ENCODE measurements at regions not wholly inside any gene's neighbourhood (a gene's known extent, or its start where the extent isn't known, plus 50 kb on each side); places are given as distances from the start of the nearest gene placed in this dataset.

DNA sequence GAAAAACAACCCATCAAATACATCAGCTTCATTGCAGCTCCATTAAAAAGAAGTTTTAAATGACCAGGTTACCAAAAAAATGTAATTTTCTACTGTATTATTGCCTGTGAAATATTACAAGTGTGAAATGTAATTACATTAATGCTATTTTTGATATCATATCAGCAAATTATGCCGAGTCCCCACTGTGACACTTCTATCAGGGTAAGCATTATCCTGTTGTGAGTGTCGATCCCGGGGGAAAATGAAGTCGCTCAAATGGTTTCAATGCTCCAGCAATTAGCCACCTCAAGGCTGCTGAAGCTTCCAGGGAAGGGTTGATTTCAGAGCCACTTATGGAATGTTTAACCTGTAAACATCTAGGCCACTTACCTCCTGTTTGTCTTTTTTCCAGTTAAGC, 70.4 kb downstream of the RCN1 start:
- H3K4me3 ChIP-seq (ENCODE audit: control insufficient read depth, low read depth, low read length) = no peak overlapping the region
- DNase-seq (ENCODE audit: low read depth) = no peak
- TF ChIP-seq, protein P1, sequence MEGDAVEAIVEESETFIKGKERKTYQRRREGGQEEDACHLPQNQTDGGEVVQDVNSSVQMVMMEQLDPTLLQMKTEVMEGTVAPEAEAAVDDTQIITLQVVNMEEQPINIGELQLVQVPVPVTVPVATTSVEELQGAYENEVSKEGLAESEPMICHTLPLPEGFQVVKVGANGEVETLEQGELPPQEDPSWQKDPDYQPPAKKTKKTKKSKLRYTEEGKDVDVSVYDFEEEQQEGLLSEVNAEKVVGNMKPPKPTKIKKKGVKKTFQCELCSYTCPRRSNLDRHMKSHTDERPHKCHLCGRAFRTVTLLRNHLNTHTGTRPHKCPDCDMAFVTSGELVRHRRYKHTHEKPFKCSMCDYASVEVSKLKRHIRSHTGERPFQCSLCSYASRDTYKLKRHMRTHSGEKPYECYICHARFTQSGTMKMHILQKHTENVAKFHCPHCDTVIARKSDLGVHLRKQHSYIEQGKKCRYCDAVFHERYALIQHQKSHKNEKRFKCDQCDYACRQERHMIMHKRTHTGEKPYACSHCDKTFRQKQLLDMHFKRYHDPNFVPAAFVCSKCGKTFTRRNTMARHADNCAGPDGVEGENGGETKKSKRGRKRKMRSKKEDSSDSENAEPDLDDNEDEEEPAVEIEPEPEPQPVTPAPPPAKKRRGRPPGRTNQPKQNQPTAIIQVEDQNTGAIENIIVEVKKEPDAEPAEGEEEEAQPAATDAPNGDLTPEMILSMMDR (IDR thresholded peaks at IDR 0.05; ENCODE audit: control insufficient read depth, insufficient read depth, low read depth, low read length, missing control alignments) = no peak

DNA sequence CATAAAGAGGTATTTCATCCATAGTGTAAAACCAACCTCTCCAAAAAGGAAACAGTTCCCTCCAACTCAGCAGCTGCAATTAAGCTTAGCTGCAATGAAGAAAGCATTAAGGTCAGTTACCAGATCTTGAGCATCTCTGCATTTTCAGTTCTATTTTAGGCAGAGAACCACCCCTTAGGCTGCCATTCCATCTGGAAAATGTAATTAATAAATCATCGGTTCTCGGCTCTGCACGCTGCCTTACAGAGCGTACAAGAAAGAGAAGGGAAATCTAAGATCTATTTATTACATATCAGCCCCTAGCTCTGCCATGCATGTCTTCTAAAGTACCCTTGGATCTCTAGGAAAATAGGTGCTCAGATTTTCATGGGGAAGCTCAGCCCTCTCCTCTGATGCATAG, 71.5 kb downstream of the RCN1 start:
- no peak for DNase-seq (ENCODE audit: low read depth)
- TF ChIP-seq, protein P1 (IDR thresholded peaks at IDR 0.05; ENCODE audit: control insufficient read depth, insufficient read depth, low read depth, low read length, missing control alignments) = no peak
- no peak overlapping the region for H3K4me3 ChIP-seq (ENCODE audit: control insufficient read depth, low read depth, low read length)

DNA sequence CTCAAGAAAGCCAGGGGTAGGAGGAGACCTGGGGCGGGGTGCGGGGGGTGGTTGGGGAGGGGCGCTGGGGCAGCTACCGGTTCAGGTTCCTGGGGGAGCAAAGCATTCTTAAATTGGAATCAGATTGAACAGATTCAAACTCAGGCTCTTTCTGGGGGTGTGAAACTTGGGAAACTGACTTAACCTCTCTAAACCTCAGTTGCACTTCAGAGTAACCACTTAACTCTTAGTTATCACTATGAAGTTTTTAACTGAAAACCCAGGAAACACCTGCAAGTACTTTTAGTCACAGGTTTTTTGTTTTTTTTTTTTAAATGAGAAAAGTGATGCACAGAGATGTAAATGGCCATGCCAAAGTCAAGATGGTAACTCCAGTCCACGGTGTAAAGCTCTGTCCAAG, 72.0 kb downstream of the RCN1 start:
- H3K4me3 ChIP-seq (ENCODE audit: control insufficient read depth, low read depth, low read length) = no peak overlapping the region
- DNase-seq (ENCODE audit: low read depth) = no peak
- TF ChIP-seq, protein P1 (IDR thresholded peaks at IDR 0.05; ENCODE audit: control insufficient read depth, insufficient read depth, low read depth, low read length, missing control alignments) = no peak

DNA sequence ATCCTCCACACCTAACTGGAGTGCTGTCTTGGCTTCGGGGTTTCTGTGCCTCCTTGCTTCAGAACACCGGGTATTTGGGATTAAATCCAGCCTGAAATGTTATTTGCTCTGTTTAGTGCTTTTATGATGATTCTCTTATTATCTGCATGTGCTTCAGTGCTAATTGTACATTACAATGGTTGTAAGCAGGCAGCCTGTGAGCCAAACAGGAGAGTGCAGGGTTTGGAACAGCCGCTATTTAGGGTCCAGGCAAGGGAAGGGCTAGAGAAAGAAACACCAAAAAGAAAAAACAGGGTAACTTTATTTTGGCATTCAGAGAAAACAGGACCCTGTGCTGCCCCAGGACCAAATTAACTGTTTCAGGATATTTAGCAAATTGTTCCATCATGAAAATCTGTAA, 72.7 kb downstream of the RCN1 start:
- no peak for DNase-seq (ENCODE audit: low read depth)
- TF ChIP-seq, protein P1 (IDR thresholded peaks at IDR 0.05; ENCODE audit: control insufficient read depth, insufficient read depth, low read depth, low read length, missing control alignments) = no peak
- H3K4me3 ChIP-seq (ENCODE audit: control insufficient read depth, low read depth, low read length) = no peak overlapping the region

DNA sequence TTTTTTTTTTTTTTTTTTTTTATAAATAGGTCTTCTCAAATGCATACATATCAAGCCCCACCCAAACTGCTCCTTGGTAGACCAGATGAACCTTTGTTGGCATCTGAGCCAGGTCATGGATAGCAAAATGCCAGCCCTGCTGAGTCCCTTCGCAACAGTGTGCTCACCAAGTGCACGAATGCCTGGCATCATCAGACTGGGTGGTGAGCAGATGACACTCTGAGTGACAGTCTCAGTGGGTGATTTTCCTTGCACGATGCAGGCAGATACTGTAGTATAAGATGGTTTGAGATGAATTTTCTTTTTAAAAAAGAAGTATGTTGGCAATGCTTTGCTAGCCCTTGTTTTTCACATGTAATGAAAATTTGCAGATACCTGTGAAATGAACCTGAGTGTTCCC, 74.0 kb downstream of the RCN1 start:
- TF ChIP-seq, protein P1 (IDR thresholded peaks at IDR 0.05; ENCODE audit: control insufficient read depth, insufficient read depth, low read depth, low read length, missing control alignments) = no peak
- no peak overlapping the region for H3K4me3 ChIP-seq (ENCODE audit: control insufficient read depth, low read depth, low read length)
- DNase-seq (ENCODE audit: low read depth) = no peak

DNA sequence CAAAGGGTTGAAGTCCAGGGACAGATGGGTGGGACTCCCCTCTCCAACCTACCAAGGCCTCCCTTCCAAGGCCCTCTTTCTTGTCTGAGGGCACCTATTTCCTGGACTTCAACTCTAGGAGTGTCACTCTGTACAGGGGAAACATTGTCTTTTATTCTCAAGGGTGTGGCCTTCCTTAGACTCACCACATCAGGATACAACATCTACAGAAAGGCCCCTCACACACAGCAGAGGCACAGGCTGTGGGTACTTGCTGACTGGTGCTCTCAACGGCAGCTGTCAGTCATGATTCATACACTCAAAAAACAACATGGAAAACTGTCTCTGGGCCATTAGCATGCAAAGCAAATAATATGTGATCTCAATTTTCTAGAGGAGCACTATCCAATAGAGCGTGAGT, 78.0 kb downstream of the RCN1 start:
- TF ChIP-seq, protein P1 (IDR thresholded peaks at IDR 0.05; ENCODE audit: control insufficient read depth, insufficient read depth, low read depth, low read length, missing control alignments) = no peak
- no peak overlapping the region for H3K4me3 ChIP-seq (ENCODE audit: control insufficient read depth, low read depth, low read length)
- DNase-seq (ENCODE audit: low read depth) = no peak

DNA sequence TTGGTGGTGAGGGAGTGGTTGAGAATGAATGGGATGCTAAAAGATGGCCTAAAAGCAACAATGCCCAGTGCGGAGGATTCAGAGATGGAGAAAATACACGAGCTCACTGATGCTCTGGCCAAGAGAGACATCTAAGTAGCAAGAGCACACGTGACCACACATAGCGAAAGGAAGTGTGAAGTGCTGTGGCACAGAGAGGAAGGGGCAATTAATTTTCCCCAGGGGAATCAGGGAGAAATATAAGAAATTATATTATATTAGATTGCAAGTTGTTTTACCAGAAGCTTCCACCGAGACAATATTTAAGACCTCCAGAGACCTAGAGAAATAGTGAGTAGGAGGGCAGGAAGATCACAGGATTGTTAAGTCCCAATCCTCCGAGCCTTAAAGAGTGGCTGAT, 80.6 kb downstream of the RCN1 start:
- no peak for DNase-seq (ENCODE audit: low read depth)
- TF ChIP-seq, protein P1 (IDR thresholded peaks at IDR 0.05; ENCODE audit: control insufficient read depth, insufficient read depth, low read depth, low read length, missing control alignments) = no peak
- no peak overlapping the region for H3K4me3 ChIP-seq (ENCODE audit: control insufficient read depth, low read depth, low read length)

All from AG09309 (cell line).